SU-DHL-6 (cell line): ENCODE measurements at regions not wholly inside any gene's neighbourhood (a gene's known extent, or its start where the extent isn't known, plus 50 kb on each side); places are given as distances from the start of the nearest gene placed in this dataset.

ENCODE experiments used
- H2AFZ ChIP-seq: fragments of 200-600 bp; sonication (generic); 2 replicates; pipeline ENCODE4 v1.6.1; 2014; ENCODE audit warnings: low read depth, mild to moderate bottlenecking, moderate library complexity, mixed read lengths, antibody characterized with exemption, low read length; ENCODE audit not compliant: severe bottlenecking
- H3F3A ChIP-seq: fragments of 200-600 bp; shearing (Covaris generic); 2 replicates; pipeline ENCODE4 v1.6.0; 2016; ENCODE audit warnings: antibody characterized with exemption, mild to moderate bottlenecking; ENCODE audit not compliant: insufficient read depth
- H3K27ac ChIP-seq: fragments of 200-600 bp; sonication (generic); 2 replicates; pipeline ENCODE4 v1.5.1; 2016; ENCODE audit warnings: low read depth, mild to moderate bottlenecking, low read length, moderate library complexity, mixed read lengths
- H3K27me3 ChIP-seq: fragments of 200-600 bp; sonication (generic), shearing (Covaris generic); 2 replicates; pipeline ENCODE4 v1.6.0; 2014; ENCODE audit warnings: mild to moderate bottlenecking, low read length
- H3K36me3 ChIP-seq: fragments of 200-600 bp; sonication (generic); 2 replicates; pipeline ENCODE4 v1.6.1; 2014; ENCODE audit warnings: mild to moderate bottlenecking, low read length, mixed read lengths
- H3K4me2 ChIP-seq: fragments of 300-600, 200-600 bp; shearing (Covaris generic), sonication (generic); 2 replicates; pipeline ENCODE4 v1.6.0; 2014; ENCODE audit warnings: low read length, low read depth, mild to moderate bottlenecking; ENCODE audit not compliant: poor library complexity, severe bottlenecking
- H3K4me3 ChIP-seq: fragments of 200-600 bp; sonication (generic); 2 replicates; pipeline ENCODE4 v1.5.1; 2014; ENCODE audit warnings: antibody characterized with exemption, low read length, mild to moderate bottlenecking, mixed read lengths; ENCODE audit not compliant: insufficient read depth, poor library complexity, severe bottlenecking
- H3K79me2 ChIP-seq: fragments of 200-600 bp; sonication (generic); 2 replicates; pipeline ENCODE4 v1.6.1; 2014; ENCODE audit warnings: mild to moderate bottlenecking, low read length, moderate library complexity; ENCODE audit not compliant: insufficient read depth
- H3K9ac ChIP-seq: fragments of 200-600 bp; sonication (generic); 2 replicates; pipeline ENCODE4 v1.7.0; 2014; ENCODE audit warnings: mild to moderate bottlenecking, low read length
- H3K9me2 ChIP-seq: fragments of 200-600 bp; sonication (generic); replicated peaks from 2 replicates; pipeline ENCODE4 v1.6.1; 2014; ENCODE audit warnings: low read length; ENCODE audit not compliant: insufficient read depth
- H3K9me3 ChIP-seq: fragments of 200-600 bp; sonication (generic); 2 replicates; pipeline ENCODE4 v1.6.1; 2014; ENCODE audit warnings: low read length, mixed read lengths; ENCODE audit not compliant: insufficient read depth
- H4K20me1 ChIP-seq: fragments of 200-600 bp; sonication (generic); 2 replicates; pipeline ENCODE4 v1.6.1; 2014; ENCODE audit warnings: low read depth, mild to moderate bottlenecking, antibody characterized with exemption, low read length, moderate library complexity, mixed read lengths
- EZH2phosphoT487 ChIP-seq: fragments of 200-600 bp; sonication (generic), shearing (Covaris generic); conservative IDR thresholded peaks from 2 replicates; pipeline ENCODE4 v1.6.1; 2018; ENCODE audit warnings: mild to moderate bottlenecking, antibody characterized with exemption, low read length, moderate library complexity, mixed read lengths
- TF ChIP-seq, protein P1 (sequence below): fragments of 200-600 bp; sonication (generic); IDR thresholded peaks from one replicate; pipeline ENCODE4 v1.5.1; 2017; ENCODE audit warnings: antibody characterized with exemption, mild to moderate bottlenecking, low read length, moderate library complexity; ENCODE audit not compliant: insufficient read depth, poor library complexity, severe bottlenecking

DNA sequence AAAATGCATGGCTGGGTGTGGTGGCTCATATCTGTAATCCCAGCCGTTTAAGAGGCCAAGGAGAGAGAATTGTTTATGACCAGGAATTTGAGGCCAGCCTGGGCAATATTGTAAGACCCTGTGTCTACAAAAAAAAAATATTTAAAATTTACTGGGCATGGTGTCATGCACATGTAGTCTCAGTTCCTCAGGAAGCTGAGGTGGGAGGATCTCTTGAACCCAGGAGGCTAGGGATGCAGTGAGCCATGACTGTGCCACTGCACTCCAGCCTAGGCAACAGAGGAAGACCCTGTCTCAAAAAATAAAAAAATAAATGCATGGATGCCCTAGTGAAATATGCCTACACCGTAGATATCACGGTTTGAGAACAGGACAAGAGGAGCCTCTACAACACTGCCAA lies 1331.2 kb upstream of the B3GALT2 start:
- H2AFZ ChIP-seq = peak overlapping the region; percentile 80
- TF ChIP-seq EZH2phosphoT487 = no peak
- TF ChIP-seq, protein P1, sequence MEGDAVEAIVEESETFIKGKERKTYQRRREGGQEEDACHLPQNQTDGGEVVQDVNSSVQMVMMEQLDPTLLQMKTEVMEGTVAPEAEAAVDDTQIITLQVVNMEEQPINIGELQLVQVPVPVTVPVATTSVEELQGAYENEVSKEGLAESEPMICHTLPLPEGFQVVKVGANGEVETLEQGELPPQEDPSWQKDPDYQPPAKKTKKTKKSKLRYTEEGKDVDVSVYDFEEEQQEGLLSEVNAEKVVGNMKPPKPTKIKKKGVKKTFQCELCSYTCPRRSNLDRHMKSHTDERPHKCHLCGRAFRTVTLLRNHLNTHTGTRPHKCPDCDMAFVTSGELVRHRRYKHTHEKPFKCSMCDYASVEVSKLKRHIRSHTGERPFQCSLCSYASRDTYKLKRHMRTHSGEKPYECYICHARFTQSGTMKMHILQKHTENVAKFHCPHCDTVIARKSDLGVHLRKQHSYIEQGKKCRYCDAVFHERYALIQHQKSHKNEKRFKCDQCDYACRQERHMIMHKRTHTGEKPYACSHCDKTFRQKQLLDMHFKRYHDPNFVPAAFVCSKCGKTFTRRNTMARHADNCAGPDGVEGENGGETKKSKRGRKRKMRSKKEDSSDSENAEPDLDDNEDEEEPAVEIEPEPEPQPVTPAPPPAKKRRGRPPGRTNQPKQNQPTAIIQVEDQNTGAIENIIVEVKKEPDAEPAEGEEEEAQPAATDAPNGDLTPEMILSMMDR = no peak
- H3K4me3 ChIP-seq = no peak overlapping the region
- no peaks in the 10 kb centered on the region for H3K79me2 ChIP-seq
- no peak overlapping the region for H3K9ac ChIP-seq
- no peaks in the 10 kb centered on the region for H3K9me2 ChIP-seq
- H4K20me1 ChIP-seq = no peaks in the 10 kb centered on the region
- H3K9me3 ChIP-seq = no peaks in the 10 kb centered on the region
- H3K4me2 ChIP-seq = no peak overlapping the region
- H3K36me3 ChIP-seq = no peaks in the 10 kb centered on the region
- H3F3A ChIP-seq = no peaks in the 10 kb centered on the region
- no peak overlapping the region for H3K27ac ChIP-seq
- H3K27me3 ChIP-seq = no peaks in the 10 kb centered on the region

DNA sequence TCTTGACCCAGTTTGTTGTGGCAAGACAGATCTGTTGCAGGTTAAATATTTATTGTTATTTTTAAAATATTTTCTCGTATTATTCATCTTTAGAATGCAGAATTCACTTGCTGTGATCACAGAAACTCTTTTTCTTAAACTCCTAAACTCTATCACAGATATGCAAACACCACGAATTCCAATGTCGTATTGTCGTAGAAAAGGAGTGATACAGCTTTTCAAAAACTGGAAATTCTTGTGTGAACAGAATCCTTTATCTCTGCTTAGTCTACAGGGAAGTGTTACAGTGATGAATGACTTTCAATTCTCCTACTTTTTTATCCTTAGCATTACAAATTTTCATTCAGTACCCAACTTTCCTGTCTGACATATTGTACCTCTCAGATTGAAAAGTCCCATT lies 1329.5 kb upstream of the B3GALT2 start:
- Histone ChIP-seq H3K9ac (no peak overlapping the region), H3K9me3 (peaks cover 5% of the 10 kb centered on the region; the same call in 1 of the 2 replicates), H3K27ac (no peak overlapping the region), H3K4me2 (no peak overlapping the region), H3F3A (no peaks in the 10 kb centered on the region), H4K20me1 (no peaks in the 10 kb centered on the region), H3K36me3 (no peaks in the 10 kb centered on the region), H3K4me3 (no peak overlapping the region), H3K9me2 (no peaks in the 10 kb centered on the region), H2AFZ (no peak overlapping the region), H3K79me2 (no peaks in the 10 kb centered on the region), H3K27me3 (no peaks in the 10 kb centered on the region)
- TF ChIP-seq, protein P1 = no peak
- no peak for TF ChIP-seq EZH2phosphoT487

DNA sequence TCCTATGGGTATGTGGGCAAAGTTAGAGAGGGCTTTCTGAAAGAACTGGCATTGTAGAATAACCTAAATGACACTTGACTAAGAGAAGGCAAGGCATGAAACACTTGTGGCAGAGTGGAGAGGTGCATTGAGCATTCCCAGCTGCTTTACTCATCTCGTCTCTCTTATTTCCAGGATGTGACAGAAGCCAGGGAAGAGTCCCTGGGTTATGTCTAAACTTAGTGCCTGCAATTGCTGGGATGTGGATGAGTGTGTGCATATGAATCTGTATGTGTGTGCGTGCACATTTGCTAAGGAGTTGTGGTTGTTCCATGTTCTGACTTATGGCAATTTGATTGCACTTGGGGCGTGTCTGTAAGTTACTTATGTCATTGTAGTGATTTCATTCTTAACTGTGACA lies 1326.5 kb upstream of the B3GALT2 start:
- H3K4me3 ChIP-seq = no peak overlapping the region
- no peaks in the 10 kb centered on the region for H4K20me1 ChIP-seq
- TF ChIP-seq EZH2phosphoT487 = no peak
- TF ChIP-seq, protein P1 = no peak
- H2AFZ ChIP-seq = no peak overlapping the region
- H3K27me3 ChIP-seq = no peaks in the 10 kb centered on the region
- H3K9me2 ChIP-seq = no peaks in the 10 kb centered on the region
- H3K9me3 ChIP-seq = peaks cover 23% of the 10 kb centered on the region; the same call in 1 of the 2 replicates
- H3K27ac ChIP-seq = no peak overlapping the region
- no peaks in the 10 kb centered on the region for H3F3A ChIP-seq
- no peaks in the 10 kb centered on the region for H3K79me2 ChIP-seq
- H3K9ac ChIP-seq = no peak overlapping the region
- H3K36me3 ChIP-seq = no peaks in the 10 kb centered on the region
- no peak overlapping the region for H3K4me2 ChIP-seq

DNA sequence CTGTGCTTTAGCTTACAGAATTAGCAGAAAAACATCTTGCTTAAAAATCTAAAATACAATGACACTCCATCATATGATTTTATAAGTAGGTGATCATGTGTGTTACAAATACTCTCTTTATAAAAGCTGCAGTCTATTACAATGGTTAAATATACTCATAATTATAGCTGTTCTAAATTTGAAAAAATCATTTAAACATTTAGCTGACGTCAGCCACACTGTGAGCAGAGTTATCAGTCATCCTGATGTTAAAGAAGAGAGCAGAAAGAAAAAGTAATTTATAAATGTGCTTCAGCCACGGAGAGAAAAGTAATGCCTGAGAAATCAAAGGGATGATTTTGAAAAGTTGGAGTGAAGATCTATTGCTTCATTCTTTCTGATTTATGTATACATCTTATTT lies 1325.9 kb upstream of the B3GALT2 start:
- no peak overlapping the region for H2AFZ ChIP-seq
- no peaks in the 10 kb centered on the region for H4K20me1 ChIP-seq
- no peak overlapping the region for H3K4me3 ChIP-seq
- TF ChIP-seq, protein P1 = no peak
- TF ChIP-seq EZH2phosphoT487 = no peak
- no peaks in the 10 kb centered on the region for H3K79me2 ChIP-seq
- no peaks in the 10 kb centered on the region for H3K27me3 ChIP-seq
- no peak overlapping the region for H3K4me2 ChIP-seq
- H3F3A ChIP-seq = no peaks in the 10 kb centered on the region
- no peaks in the 10 kb centered on the region for H3K9me2 ChIP-seq
- no peak overlapping the region for H3K9ac ChIP-seq
- peaks cover 23% of the 10 kb centered on the region; the same call in 1 of the 2 replicates for H3K9me3 ChIP-seq
- H3K36me3 ChIP-seq = no peaks in the 10 kb centered on the region
- H3K27ac ChIP-seq = no peak overlapping the region
